ENCODE measurements at regions not wholly inside any gene's neighbourhood (a gene's known extent, or its start where the extent isn't known, plus 50 kb on each side); places are given as distances from the start of the nearest gene placed in this dataset.

DNA sequence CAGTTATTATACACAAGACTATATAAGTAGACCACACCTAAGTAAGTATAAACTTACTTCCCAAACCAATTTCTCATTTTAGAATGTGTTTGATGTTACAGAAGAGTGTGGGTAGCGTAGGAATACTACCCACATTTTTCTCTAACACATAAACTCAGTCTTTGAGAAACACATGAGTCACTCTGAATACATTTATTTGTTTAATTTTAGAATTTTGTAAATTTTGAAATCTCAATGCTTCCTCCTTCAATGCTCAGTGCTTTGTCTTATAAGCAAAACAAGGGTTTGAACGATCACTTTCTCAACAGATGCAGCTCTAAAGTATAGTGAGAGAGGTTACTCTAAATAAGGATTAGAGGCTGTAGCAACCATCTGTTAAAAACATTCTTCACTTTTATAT, 700.8 kb downstream of the SI start:
- no peaks in the 10 kb centered on the region for H3K27me3 ChIP-seq (ENCODE audit: control insufficient read depth in 2 of 2, insufficient read depth in 2 of 2, low read length in 2 of 2)
- H3K4me2 ChIP-seq (ENCODE audit: insufficient read depth, low read length) = no peak overlapping the region
- ChIA-PET POLR2A (no interaction called here), CTCF (no interaction called here)
- no TSS peak for BruUV-seq (replicated peaks)
- H2AFZ ChIP-seq (ENCODE audit: low read depth, low read length) = no peak overlapping the region
- no peaks in the 10 kb centered on the region for H4K20me1 ChIP-seq (replicated peaks; ENCODE audit: control insufficient read depth, extremely low read depth, insufficient read depth, low read length)
- intact Hi-C loops (cut with micrococcal nuclease) (no loop called here), dilution Hi-C loops (cut with MboI; ENCODE audit: extremely low pct_ligation_motif_present, low sequenced_read_pairs) (no loop called here)
- TF ChIP-seq POLR2AphosphoS5 (IDR thresholded peaks at IDR 0.05; ENCODE audit: insufficient read depth, low read depth, low read length) (no peak), EZH2 (IDR thresholded peaks at IDR 0.05; ENCODE audit: borderline replicate concordance, low read depth, low read length, severe bottlenecking) (no peak), JUN (IDR thresholded peaks at IDR 0.05; ENCODE audit: borderline replicate concordance, insufficient read depth, insufficient read length, low read depth) (no peak), GATA2 (IDR thresholded peaks at IDR 0.05; ENCODE audit: insufficient read depth, insufficient read length, low read depth, low read length) (no peak), POLR2A (IDR thresholded peaks at IDR 0.05; ENCODE audit: low read depth, low read length) (no peak), FOS (IDR thresholded peaks at IDR 0.05; ENCODE audit: borderline replicate concordance, insufficient read depth, low read length) (no peak), MYC (IDR thresholded peaks at IDR 0.05; ENCODE audit: low read depth, low read length) (no peak)
- TF ChIP-seq, protein P1, sequence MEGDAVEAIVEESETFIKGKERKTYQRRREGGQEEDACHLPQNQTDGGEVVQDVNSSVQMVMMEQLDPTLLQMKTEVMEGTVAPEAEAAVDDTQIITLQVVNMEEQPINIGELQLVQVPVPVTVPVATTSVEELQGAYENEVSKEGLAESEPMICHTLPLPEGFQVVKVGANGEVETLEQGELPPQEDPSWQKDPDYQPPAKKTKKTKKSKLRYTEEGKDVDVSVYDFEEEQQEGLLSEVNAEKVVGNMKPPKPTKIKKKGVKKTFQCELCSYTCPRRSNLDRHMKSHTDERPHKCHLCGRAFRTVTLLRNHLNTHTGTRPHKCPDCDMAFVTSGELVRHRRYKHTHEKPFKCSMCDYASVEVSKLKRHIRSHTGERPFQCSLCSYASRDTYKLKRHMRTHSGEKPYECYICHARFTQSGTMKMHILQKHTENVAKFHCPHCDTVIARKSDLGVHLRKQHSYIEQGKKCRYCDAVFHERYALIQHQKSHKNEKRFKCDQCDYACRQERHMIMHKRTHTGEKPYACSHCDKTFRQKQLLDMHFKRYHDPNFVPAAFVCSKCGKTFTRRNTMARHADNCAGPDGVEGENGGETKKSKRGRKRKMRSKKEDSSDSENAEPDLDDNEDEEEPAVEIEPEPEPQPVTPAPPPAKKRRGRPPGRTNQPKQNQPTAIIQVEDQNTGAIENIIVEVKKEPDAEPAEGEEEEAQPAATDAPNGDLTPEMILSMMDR (IDR thresholded peaks at IDR 0.05; ENCODE audit: extremely low read depth in 1 of 2, insufficient read depth in 1 of 2, low read depth in 1 of 2, low read length in 2 of 2) = no peak
- TF ChIP-seq, protein P2, sequence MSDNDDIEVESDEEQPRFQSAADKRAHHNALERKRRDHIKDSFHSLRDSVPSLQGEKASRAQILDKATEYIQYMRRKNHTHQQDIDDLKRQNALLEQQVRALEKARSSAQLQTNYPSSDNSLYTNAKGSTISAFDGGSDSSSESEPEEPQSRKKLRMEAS (IDR thresholded peaks at IDR 0.05; ENCODE audit: insufficient read depth, insufficient read length) = no peak
- no peaks in the 10 kb centered on the region for H3K9me1 ChIP-seq (replicated peaks; ENCODE audit: control insufficient read depth, extremely low read depth, insufficient read depth, low read length)
- H3K36me3 ChIP-seq (ENCODE audit: control insufficient read depth in 2 of 2, extremely low read depth in 1 of 2, insufficient read depth in 2 of 2, low read length in 2 of 2) = no peaks in the 10 kb centered on the region
- H3K79me2 ChIP-seq (ENCODE audit: control insufficient read depth, insufficient read depth, low read length) = no peaks in the 10 kb centered on the region
- no peak for FAIRE-seq
- H3K4me1 ChIP-seq (ENCODE audit: control insufficient read depth, extremely low read depth, insufficient read depth, low read length) = no peaks in the 10 kb centered on the region
- no peak overlapping the region for H3K4me3 ChIP-seq (replicated peaks in 1 of 3; ENCODE audit: insufficient read depth in 1 of 3, low read depth in 1 of 3, low read length in 3 of 3)
- H3K9me3 ChIP-seq (replicated peaks; ENCODE audit: control insufficient read depth, insufficient read depth, low read length) = no peaks in the 10 kb centered on the region
- no peak for DNase-seq (ENCODE audit: low read depth, low spot score)
- no peak overlapping the region for H3K9ac ChIP-seq (replicated peaks; ENCODE audit: extremely low read depth, insufficient read depth, low read length)
- no peak overlapping the region for H3K27ac ChIP-seq (ENCODE audit: insufficient read depth, low read depth, low read length)

All from endothelial cell of umbilical vein (primary cell).